A204.1 (cell line): ENCODE measurements at regions not wholly inside any gene's neighbourhood (a gene's known extent, or its start where the extent isn't known, plus 50 kb on each side); places are given as distances from the start of the nearest gene placed in this dataset.

Experiments
- FAIRE-seq: peaks from 2 replicates; lab custom pipeline; 2012; peaks lifted over from hg19 to GRCh38; lab: Jason Lieb, UNC

DNA sequence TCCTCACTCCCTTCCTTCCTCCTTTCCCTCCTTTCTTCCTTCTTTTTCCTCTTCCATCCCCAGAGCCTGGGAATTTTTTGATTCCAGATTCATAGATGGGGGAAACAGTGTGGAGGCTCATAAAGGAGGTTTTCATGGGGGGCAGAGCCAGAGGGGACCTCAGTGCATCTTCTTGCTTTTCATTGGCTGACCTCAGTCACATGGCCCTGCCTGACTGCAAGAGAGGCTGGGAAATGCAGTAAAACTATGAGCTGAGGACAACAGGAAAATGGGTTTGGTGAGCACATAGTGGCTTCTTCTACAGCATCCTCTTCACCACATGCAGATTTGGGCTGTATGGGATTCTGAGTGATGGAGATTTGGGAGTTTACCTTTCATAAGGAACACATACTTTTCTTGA, 437.1 kb upstream of the TBX3 start:
- FAIRE-seq: no peak

DNA sequence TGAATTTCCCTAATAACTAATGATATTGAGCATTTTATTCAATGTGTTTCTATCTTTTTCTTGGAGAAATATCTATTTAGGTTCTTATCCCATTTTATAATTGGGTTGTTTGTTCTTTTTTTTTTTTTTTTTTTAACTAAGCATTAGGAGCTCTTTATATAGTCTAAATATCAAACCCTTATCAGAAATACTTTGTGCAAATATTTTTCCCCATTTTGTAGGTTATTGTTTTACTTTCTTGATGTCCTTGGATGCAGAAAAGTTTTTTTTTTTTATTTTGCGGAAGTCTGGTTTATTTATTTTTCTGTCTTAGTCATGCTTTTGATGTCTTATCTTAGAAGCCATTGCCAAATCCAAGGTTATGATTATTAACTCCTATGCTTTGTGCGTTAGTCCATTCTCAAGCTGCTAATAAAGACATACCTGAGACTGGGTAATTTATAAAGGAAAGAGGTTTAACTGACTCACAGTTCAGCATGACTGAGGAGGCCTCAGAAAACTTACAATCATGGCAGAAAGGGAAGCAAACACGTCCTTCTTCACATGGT, 434.3 kb upstream of the TBX3 start:
- no peak for FAIRE-seq

DNA sequence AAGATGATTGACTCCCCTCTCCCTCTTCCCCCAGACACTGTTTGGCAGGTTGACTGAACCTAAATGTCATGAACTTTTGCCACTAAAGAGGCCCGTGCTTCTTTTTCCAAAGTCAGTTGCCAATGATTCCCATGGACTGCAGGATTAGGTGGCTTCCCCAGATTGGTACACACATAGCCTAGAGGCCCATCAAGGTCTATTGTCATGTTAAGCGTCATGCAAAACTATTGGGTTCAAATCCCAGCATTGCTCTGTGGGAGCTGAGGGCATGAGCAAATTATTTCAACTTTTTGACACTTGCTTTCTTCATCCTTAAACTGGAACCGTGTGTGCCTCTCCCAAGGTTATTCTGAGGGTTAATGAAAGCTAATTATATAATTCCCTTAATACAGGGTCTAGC, 430.2 kb upstream of the TBX3 start:
- FAIRE-seq: no peak

DNA sequence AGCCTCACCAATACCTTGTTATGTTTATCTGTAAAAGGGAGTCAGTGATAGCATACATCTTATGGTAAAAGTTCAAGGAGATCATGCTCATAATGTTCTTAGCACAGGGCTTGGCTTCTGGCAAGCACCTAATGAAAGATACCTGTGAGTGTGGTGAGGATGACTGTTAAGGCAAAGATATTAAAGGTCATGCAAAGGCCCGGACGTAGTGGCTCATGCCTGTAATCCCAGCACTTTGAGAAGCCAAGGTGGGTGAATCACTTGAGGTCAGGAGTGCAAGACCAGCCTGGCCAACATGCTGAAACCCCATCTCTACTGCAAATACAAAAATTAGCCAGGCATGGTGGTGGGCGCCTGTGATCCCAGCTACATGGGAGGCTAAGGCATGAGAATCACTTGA, 425.9 kb upstream of the TBX3 start:
- no peak for FAIRE-seq

DNA sequence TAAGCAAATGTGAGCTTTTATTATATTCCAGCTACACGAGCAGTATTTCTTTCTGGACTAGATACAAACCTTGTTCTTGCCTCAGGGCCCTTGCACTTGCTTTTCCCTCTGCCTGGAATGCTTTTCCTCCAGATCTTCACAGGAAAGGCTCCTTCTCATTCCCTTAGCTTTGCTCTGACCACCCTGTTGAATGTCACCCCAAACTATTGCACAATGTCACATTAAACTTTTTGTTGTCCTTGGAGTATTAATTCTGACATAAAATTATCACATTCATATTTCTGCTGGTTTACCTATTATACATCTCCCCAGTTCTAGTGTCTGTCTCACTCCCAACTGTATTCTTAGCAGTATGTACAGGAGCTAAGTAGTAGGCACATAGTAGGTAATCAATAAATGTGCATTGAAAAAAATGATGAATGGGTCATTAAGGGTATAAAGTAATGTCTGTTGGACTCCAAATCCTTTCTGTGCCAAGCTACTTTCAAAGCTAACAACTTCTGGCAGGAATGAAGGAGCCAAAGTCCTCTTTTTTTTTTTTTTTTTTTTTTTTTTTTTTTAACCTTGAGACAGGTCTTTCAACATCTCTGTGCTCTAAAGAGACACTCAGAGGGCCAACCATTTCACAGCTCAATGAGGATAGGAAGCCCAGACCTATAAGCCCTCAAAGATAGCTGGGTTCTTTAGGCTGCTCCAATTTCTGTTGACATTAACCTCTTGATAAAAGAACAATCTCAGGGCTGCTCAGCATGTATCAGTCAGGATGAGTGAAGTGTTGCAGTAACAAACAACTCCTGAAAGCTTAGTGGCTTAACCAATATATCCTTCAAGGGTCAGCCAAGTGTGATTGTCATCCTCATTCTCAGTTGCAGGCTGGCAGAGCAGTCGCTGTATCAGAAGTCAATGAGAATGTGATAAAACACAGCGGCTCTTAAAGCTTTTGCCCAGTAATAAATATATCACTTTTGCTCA, 424.4 kb upstream of the TBX3 start:
- FAIRE-seq: no peak

DNA sequence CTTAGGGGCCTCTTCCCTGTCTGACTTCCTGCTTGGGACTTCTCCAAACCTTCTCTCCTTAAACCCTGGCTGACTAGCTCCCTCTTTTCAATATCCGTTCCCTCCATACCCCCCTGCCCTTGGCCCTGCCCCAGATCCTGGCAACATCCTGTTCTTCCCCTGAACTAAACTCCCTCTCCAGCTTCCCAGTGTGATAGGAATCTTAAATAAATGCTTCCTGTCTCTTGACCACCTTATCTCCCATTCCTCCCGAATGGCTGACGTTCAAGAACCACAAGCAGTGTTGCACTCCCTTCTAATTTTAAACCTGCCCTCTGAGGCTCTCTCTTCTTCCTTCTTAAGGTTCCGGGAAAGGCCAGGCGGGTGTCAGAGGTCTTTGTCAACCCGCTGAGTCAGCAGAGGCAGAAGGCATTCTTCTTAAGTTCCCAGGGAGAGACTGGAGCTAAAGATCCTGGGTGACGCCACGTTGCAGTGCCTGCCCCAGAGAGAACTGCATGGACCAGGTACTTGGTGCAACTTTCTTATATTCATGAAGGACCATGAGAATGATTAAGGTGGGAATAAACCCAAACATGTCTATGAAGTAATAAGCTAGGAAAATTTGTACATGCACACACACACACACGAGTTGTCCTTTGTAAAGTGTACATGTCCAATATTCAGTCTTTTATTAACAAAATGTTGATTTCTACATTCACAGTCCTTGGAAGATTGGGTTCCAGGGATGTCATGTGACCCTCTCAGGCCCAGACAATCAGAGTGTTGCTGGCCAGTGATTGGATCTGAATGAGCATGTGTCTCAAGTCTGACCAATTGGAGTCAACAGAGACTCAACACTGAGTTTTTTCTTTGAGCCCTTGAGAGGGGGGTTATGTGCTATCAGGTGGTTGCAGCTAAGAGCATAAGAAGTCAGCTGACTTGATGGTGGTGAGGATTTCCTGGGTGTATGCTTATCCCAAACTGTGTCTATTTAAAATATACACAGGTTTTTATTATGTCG, 420.2 kb upstream of the TBX3 start:
- no peak for FAIRE-seq

DNA sequence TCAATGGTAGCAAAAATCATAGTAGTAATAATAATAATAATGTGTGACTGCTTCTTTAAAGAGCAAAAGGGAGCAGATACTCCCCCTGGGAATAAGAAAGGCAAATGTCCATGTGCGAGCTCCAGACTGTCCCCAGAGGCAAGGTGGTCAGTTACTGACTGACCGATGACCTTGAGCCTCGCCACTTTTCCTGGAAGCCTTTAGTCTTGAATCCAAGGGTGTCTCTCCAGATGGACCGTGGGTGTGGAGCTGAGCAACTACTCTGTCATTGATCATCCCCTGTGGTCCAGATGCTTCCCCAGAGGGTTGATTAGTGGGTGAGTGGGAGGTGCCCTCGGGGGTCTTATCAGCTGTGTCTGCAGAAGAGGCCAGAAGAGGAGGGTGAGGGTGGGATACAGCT, 418.5 kb upstream of the TBX3 start:
- no peak for FAIRE-seq

DNA sequence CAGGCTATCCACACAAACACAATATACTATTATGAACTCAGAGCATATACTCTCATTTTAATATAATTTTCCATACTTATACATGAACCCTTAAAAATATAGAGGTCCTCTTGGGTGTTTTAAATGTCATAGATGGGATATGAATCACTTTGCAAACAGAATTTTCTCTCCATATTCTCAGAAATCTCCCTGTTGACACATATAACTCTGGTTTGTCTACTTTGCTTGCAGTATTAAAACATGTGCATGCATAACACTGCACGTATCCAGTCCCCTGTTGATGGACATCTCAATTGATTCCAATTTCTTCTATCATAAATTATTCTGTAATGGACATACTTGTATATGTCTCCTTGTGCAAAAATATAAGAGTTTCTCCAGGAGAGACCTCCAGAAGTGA, 417.5 kb upstream of the TBX3 start:
- no peak for FAIRE-seq

DNA sequence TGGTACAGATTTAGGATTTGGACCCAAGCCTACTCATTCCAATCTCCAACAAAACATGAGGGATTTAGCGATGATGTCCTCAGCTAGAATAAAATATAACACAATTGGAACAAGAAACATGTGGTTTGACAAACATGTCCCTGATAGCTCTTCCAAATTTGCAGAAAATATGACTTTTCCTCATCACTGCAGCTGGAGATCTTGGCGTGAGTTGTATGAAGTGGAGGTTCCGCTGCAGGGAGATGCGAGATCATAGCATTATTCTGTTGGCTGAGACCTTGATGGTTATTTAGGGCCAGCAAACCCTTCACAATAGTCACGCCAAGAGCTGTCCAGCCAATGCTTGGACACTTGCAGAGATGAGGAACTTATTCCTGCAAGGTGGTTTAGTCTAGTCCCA, 413.4 kb upstream of the TBX3 start:
- no peak for FAIRE-seq

DNA sequence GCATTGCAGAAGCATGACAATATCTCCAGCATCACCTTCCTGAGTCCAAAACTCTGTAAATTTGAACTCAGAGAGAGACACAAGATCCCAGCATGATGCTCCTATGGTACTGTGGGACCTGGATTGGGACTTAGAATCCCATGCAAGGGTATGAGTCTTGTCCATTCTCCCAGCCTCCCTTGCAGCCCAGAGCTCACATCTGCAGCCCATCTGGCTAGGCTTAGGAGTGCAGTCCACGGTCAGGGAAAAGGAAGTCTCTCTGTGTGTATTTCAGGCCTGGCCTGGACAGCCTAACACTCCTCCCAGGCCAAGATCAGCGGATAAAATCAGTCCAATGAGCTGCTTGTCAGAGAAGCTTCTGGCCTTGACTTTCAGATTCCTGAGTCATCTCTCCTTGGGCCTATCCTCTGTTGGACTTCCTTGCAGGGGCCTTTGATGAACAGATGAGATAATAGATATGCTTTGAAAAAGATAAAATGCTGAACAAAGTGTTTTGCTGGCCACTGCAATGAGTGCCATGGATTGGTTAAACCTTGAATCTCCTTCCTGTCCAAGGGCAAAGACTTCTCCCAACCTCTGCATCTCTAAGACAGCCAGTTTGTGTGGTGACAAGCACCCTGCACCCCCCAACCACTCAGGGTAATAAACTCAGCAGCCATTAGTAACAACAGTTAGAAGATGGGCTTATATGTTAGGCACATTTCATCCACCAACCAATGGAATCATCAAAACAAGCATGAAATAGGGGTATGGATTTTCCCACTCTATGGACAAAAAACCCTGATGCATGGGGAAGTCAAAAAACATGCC, 412.8 kb upstream of the TBX3 start:
- FAIRE-seq: no peak

DNA sequence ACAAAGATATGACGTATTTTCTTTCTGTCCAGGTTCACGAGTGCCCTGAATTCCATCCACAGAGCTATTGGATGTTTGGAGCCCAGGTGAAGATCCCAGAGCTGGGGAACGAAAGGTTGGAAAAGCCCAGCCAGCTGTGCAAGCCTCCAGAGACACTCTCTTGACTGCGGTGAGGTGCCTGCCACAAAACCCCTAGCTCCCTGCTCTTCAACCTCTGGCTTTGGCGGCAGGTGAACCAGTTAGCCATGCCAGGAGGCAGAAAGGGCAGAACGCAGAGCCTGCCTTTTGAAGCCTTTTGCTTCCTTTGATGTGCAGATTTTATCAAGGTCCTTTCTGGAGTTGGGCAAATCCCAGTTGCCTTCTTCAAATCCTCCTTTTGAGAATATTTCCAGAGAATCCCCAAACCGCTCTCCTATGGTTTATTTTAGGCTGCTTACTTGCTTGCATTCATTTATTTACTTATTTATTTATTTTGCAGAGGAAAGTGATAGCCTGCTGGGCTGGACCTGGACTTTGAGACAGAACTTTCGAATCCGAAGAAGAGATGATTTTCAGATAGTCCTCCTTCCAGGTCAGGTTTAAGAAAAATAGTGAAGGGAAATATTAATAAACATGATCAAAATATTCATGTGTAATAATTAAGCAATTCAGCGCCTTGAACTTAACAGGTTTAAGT, 411.2 kb upstream of the TBX3 start:
- FAIRE-seq: no peak

DNA sequence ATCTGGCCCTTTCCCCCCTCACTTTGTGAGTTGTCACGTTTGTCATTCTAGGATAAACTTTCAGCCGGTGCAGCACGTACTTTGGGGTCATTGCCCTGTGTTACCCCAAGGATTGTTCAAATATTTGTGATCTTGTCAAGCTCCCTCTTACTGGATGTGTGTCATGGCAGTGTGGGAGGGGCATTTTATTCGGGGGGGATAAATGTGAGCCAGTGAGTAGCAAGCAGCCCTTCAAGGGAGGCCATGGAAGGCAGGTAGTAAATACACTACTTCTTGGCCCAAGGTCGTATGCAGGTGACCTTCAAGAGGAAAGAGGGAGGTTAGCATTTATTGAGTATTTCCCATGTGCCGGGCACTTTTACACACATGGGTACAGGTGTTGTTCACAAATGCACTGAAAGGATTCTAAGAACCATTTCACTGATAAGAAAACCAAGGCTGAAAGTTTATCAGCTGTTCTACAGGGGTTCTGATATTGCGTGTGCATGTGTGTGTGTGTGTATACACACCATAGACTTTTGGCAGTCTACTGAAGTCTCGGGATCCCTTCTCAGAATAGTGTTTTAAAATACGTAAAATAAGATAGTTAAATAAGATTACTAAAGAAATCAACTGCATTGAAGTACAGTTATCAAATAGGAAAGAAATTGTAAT, 410.3 kb upstream of the TBX3 start:
- FAIRE-seq: no peak

DNA sequence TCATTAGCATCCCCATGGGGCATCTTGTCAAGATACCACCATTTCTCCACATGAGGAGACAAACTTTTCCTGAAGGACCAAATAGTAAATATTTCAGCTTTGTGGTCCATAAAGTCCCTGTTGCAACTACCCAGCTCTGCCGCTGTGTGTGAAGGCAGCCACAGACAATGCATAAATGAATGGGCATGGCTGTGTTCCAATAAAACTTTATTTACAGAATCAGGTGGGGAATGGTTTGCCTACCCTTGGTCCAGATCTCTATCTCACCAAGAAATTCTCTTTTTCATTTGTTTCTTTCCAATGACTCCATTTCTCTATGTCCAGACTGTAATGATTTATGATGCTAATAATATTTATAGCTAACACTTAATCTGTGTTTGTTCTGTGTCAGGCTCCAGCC, 409.3 kb upstream of the TBX3 start:
- no peak for FAIRE-seq

DNA sequence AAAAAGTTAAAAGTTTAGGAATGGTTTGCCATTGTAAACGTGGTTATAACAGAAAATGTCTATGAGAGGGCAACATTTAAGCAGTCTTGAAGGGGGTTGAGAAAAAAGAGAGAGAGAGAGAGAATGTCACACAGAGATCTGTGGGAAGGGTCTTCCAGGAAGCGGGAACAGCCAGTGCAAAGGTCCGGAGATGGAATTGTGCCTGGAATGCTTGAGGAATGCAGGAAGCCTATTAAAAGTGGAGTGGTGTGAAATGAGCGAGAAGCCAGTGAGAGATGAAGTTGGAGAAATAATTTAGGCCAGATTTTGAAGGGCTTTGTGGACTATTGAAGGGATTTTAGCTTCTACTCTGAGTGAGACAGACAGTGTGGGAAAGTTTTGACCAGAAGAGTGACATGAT, 406.8 kb upstream of the TBX3 start:
- FAIRE-seq: no peak

DNA sequence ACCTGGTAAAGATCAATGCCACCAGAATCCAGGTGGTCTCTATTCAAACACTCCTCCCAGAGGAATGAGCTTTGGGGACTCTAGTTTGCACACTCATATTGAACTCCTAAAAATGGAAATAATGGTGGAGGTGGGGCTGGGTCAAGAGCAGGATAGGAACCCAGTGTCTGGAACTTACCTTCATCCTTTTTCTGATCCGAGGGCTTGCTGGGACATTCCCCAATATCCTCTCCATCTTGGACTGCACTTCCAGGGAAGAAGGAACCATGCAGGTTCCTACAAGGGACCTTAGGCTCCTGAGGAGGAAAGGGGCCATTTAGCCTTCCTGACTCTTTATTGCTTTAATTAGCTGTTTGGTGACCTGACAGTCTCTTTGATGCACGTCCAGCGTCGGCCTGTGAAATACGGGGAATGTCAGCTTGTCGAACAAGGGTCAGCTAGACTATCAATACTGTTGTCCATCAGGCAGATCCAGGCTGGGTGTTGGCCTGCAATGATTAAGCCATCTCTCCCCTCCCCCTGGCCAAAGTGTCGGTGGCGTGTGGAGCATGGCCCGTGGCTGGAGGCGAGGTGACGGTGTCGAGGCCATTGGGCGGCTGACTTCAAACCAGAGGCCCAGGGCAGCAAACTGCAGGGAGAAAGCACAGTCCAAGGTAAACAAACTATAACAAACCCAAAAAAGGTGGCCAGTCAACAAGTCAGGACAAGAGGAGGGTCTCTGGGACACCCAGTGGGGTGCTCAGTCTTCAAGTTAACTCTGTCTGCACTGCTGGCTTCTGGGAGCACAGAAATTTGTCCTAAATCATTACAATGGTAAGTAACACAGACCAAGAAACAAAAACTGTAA, 405.2 kb upstream of the TBX3 start:
- FAIRE-seq: no peak

DNA sequence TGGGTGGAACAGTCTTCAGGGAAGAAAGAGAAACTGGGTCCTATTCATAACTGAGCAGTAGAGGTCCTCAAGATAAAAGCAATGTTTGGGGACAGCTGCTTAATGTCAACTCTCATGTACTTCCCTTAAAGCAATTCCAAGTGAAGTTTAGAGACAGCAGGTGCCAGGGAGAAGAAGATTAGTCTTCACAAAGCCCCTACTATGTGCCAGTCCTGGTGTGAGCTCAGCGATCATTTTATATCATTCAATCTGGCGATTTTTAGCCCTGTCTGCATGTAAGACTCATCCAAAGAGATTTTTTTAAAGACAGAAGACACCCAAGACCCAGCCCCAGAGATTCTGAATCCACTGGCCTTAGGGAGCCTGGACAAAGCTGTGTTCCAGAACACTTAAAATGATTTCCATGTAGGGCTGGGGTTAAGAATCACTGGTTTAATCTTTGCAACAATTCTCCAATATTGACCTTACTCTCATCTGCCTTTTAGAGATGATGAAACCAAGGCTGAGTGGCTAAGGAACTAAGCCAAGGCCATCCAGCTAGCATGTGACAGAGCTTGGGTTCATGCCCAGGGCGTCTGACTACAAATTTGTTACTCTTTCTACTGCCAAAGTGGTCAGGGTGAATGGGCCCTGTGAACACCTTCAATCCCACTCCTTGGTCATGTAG, 404.5 kb upstream of the TBX3 start:
- FAIRE-seq: no peak

DNA sequence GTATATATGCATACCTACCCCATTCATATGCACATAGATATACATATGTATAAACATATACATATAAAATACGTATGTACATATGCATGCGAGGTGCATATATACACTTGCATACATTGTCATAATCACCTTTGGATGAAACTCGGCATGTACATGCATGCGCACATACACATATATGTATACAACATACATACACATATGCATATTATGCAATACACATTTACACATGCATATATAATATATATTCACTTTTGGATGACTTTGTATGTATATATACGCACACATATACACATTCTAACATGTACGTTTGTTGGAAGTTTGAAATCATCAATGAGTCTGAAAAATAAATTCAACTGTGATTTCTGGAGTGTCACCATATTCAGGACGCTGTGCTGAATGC, 401.6 kb upstream of the TBX3 start:
- FAIRE-seq: no peak

DNA sequence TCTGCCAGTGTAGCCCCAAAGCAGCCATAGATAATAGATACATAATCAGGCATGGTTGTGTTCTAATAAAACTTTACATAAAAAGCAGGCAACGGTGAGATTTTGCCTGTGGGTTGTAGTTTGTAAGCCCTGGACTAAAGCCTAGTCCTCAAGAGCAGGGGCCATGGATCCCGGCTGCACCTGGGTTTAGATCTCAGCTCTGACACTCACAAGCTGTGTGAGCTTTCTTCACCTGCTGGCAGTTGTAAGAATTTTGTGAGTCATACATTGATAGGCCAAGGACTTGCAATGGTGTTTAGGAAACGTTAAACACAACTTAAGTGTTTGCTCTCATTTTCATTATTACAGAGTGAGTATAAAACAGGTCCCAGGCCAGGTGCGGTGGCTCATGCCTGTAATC, 395.8 kb upstream of the TBX3 start:
- no peak for FAIRE-seq

DNA sequence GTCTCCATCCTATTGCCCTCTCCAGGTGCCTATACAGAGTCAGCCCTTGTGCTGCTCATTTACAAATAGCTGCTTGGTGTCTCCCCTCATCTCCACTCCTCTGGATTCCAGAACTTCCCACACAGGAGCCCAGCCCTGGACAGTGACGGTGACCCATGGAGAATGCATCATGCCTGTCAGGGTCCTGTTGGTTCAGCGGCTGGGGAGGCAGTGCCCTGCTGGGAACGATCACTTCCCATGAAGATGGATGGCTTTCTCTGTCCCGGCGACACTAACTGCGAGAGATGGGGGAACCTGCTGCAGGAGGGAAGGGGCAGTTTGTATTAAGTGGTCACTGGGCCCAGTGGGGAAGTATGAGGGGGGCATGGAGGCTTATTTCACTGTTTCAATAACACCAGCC, 395.0 kb upstream of the TBX3 start:
- no peak for FAIRE-seq
